Globus pallidus (tissue), 1 donor: ENCODE measurements at regions not wholly inside any gene's neighbourhood (a gene's known extent, or its start where the extent isn't known, plus 50 kb on each side); places are given as distances from the start of the nearest gene placed in this dataset.
"Not testable (repeated sequence)": the region's sequence is repeated elsewhere in the genome, so short reads cannot be mapped to it uniquely, and the experiment has no call there.

ENCODE experiments used
- DNase-seq: peaks from one replicate; pipeline ENCODE4 v3.0.0-alpha.2; 2015; ENCODE audit warnings: low spot score

GRCh38 chrX:108843039-108843438 is 106.7 kb upstream of the IRS4 start:
- not testable (repeated sequence) for DNase-seq

GRCh38 chrX:108833993-108834392 is 97.6 kb upstream of the IRS4 start:
- DNase-seq: no peak

- DNase-seq: no peak
Measured at GRCh38 chrX:108811891-108812290, 75.5 kb upstream of the IRS4 start.

- no peak for DNase-seq
Measured at GRCh38 chrX:108795240-108795639, 58.9 kb upstream of the IRS4 start.
